IMR-90 (cell line): ENCODE measurements at regions not wholly inside any gene's neighbourhood (a gene's known extent, or its start where the extent isn't known, plus 50 kb on each side); places are given as distances from the start of the nearest gene placed in this dataset.

Source experiments
- ATAC-seq: fragments of 200-7000 bp; cut with Tn5 transposase; 2 replicates; pipeline ENCODE4 v1.9.1; 2020; ENCODE audit warnings: low read depth, mild to moderate bottlenecking, moderate library complexity
- BruUV-seq: library from RNA; stranded (reverse); fragments of 400-500 nt; replicated peaks from 2 replicates; lab custom pipeline; 2021; lab: Mats Ljungman, UMichigan
- CTCF ChIA-PET: fragments of 300-600 bp; formaldehyde crosslinking; extraction: SDS; loops from one replicate; lab custom pipeline; 2021; ENCODE audit warnings: antibody characterized with exemption; lab: Yijun Ruan, JAX
- POLR2A ChIA-PET: fragments of 300-600 bp; sonication (Branson Sonifier 250); formaldehyde crosslinking; loops from one replicate; lab custom pipeline; 2022; ENCODE audit warnings: antibody characterized with exemption; ENCODE audit not compliant: unreplicated experiment; lab: Charles Lee
- DNase-seq: peaks from one replicate; pipeline ENCODE4 v3.0.0; 2013
- H2AFZ ChIP-seq: replicated peaks from 2 replicates; pipeline ENCODE3; 2013; ENCODE audit warnings: low read length, mild to moderate bottlenecking; ENCODE audit not compliant: poor library complexity
- H2AK5ac ChIP-seq: 2 replicates; pipeline ENCODE4 v1.6.1; 2013; ENCODE audit warnings: low read depth, low read length, inconsistent platforms
- H2AK9ac ChIP-seq: replicated peaks from 2 replicates; pipeline ENCODE3; 2013; ENCODE audit warnings: mild to moderate bottlenecking, low read depth, low read length, moderate library complexity; ENCODE audit not compliant: poor library complexity
- H2BK120ac ChIP-seq: 2 replicates; pipeline ENCODE4 v1.6.1; 2013; ENCODE audit warnings: low read depth, low read length, inconsistent platforms
- H2BK15ac ChIP-seq: 3 replicates; pipeline ENCODE4 v1.6.1; 2013; ENCODE audit warnings: low read depth, low read length, inconsistent platforms
- H2BK20ac ChIP-seq: 2 replicates; pipeline ENCODE4 v1.6.1; 2013; ENCODE audit warnings: low read depth, mild to moderate bottlenecking, inconsistent platforms, low read length, moderate library complexity
- H2BK5ac ChIP-seq: 2 replicates; pipeline ENCODE4 v1.6.1; 2013; ENCODE audit warnings: mild to moderate bottlenecking, low read depth, low read length, inconsistent platforms; ENCODE audit not compliant: poor library complexity, severe bottlenecking
- H3K14ac ChIP-seq: replicated peaks from 2 replicates; pipeline ENCODE4 v1.6.1; 2013; ENCODE audit warnings: low read depth, low read length, inconsistent platforms
- H3K18ac ChIP-seq: 2 replicates; pipeline ENCODE4 v1.6.1; 2013; ENCODE audit warnings: low read depth, low read length, control low read depth
- H3K23ac ChIP-seq: 2 replicates; pipeline ENCODE4 v1.6.1; 2013; ENCODE audit warnings: low read depth, low read length, inconsistent platforms
- H3K27ac ChIP-seq: 2 replicates; pipeline ENCODE4 v1.5.1; 2013; ENCODE audit warnings: mild to moderate bottlenecking, control low read depth, low read length; ENCODE audit not compliant: insufficient read depth
- H3K27me3 ChIP-seq: 2 replicates; pipeline ENCODE4 v1.6.1; 2013; ENCODE audit warnings: low read length; ENCODE audit not compliant: control insufficient read depth, insufficient read depth
- H3K36me3 ChIP-seq: 2 replicates; pipeline ENCODE4 v1.6.1; 2013; ENCODE audit warnings: low read length, mixed read lengths; ENCODE audit not compliant: control insufficient read depth, insufficient read depth
- H3K4ac ChIP-seq: 2 replicates; pipeline ENCODE4 v1.6.1; 2013; ENCODE audit warnings: low read depth, low read length, inconsistent platforms
- H3K4me1 ChIP-seq: 2 replicates; pipeline ENCODE4 v1.6.1; 2013; ENCODE audit warnings: low read length, mixed read lengths; ENCODE audit not compliant: control insufficient read depth, insufficient read depth
- H3K4me2 ChIP-seq: 2 replicates; pipeline ENCODE4 v1.6.1; 2013; ENCODE audit warnings: low read depth, mild to moderate bottlenecking, control low read depth, low read length, moderate library complexity
- H3K4me3 ChIP-seq: 2 replicates; pipeline ENCODE4 v1.5.1; 2013; ENCODE audit warnings: low read depth, mild to moderate bottlenecking, control low read depth, low read length, moderate library complexity; ENCODE audit not compliant: insufficient read depth
- H3K56ac ChIP-seq: 2 replicates; pipeline ENCODE4 v1.6.1; 2013; ENCODE audit warnings: low read length, inconsistent platforms; ENCODE audit not compliant: insufficient read depth; ENCODE audit errors: extremely low read depth
- H3K79me1 ChIP-seq, 2 experiments: 2 replicates each; pipeline ENCODE4 v1.6.1; 2013; ENCODE audit warnings: low read length in 2 of 2, inconsistent platforms in 1 of 2, low read depth in 1 of 2
- H3K9ac ChIP-seq: 2 replicates; pipeline ENCODE4 v1.6.1; 2013; ENCODE audit warnings: low read depth, low read length, control low read depth
- H3K9me1 ChIP-seq: 2 replicates; pipeline ENCODE4 v1.6.1; 2013; ENCODE audit warnings: low read length, inconsistent platforms; ENCODE audit not compliant: insufficient read depth
- H3K9me3 ChIP-seq: 2 replicates; pipeline ENCODE4 v1.6.1; 2013; ENCODE audit warnings: low read length; ENCODE audit not compliant: control insufficient read depth, insufficient read depth
- H4K20me1 ChIP-seq: 2 replicates; pipeline ENCODE4 v1.6.1; 2013; ENCODE audit warnings: low read length, inconsistent platforms; ENCODE audit not compliant: insufficient read depth
- H4K5ac ChIP-seq: 2 replicates; pipeline ENCODE4 v1.6.1; 2013; ENCODE audit warnings: mild to moderate bottlenecking, low read depth, low read length, control low read depth
- H4K8ac ChIP-seq, 2 experiments: 2 replicates each; pipeline ENCODE4 v1.6.1; 2013; ENCODE audit warnings: low read depth in 2 of 2, low read length in 2 of 2, control low read depth in 1 of 2, inconsistent platforms in 1 of 2
- H4K91ac ChIP-seq: 2 replicates; pipeline ENCODE4 v1.6.1; 2013; ENCODE audit warnings: low read depth, low read length, inconsistent platforms; ENCODE audit not compliant: insufficient read depth
- BHLHE40 ChIP-seq: fragments of 150-350 bp; IDR thresholded peaks from 2 replicates; pipeline ENCODE4 v1.6.1; 2016; ENCODE audit warnings: mild to moderate bottlenecking, low read depth, low read length
- CHD1 ChIP-seq: IDR thresholded peaks from 2 replicates; pipeline ENCODE4 v1.6.1; 2012; ENCODE audit warnings: low read depth, low read length, improper control_type of control experiment
- CTCF ChIP-seq: conservative IDR thresholded peaks from 2 replicates; pipeline ENCODE4 v1.5.1; 2012; ENCODE audit warnings: mild to moderate bottlenecking, low read depth, low read length, improper control_type of control experiment
- FOS ChIP-seq: fragments of 150-350 bp; IDR thresholded peaks from 2 replicates; pipeline ENCODE4 v1.6.1; 2016; ENCODE audit warnings: low read depth, low read length
- MAFK ChIP-seq: IDR thresholded peaks from 2 replicates; pipeline ENCODE4 v1.6.1; 2012; ENCODE audit warnings: low read depth, low read length, improper control_type of control experiment
- MXI1 ChIP-seq: IDR thresholded peaks from 2 replicates; pipeline ENCODE4 v1.6.1; 2012; ENCODE audit warnings: low read depth, mild to moderate bottlenecking, low read length, moderate library complexity, borderline replicate concordance
- POLR2A ChIP-seq: IDR thresholded peaks from 2 replicates; pipeline ENCODE4 v1.6.1; 2012; ENCODE audit warnings: mild to moderate bottlenecking, low read depth, low read length
- RAD21 ChIP-seq: IDR thresholded peaks from 2 replicates; pipeline ENCODE4 v1.6.1; 2012; ENCODE audit warnings: low read length, improper control_type of control experiment
- RCOR1 ChIP-seq: IDR thresholded peaks from 2 replicates; pipeline ENCODE4 v1.6.1; 2012; ENCODE audit warnings: mild to moderate bottlenecking, low read length, improper control_type of control experiment; ENCODE audit not compliant: insufficient replicate concordance
- RFX5 ChIP-seq: IDR thresholded peaks from 2 replicates; pipeline ENCODE4 v1.8.0; 2012; ENCODE audit warnings: low read depth, mild to moderate bottlenecking, low read length, moderate library complexity
- USF2 ChIP-seq: fragments of 150-350 bp; IDR thresholded peaks from 2 replicates; pipeline ENCODE4 v1.6.1; 2017; ENCODE audit warnings: mild to moderate bottlenecking, antibody characterized with exemption, low read length, low read depth
- WGBS, 2 experiments: methylation state at CpG; one replicate each; pipeline versions ENCODE4 v1.1.5 to v1.1.7; 2013; ENCODE audit warnings: missing lambda C conversion rate in 2 of 2; ENCODE audit not compliant: insufficient read length in 1 of 2; ENCODE audit errors: extremely low coverage in 2 of 2; 5-methylcytosine and 5-hydroxymethylcytosine counted together
- dilution Hi-C: fragments of 300-500 bp; cut with HindIII; formaldehyde crosslinking; loops from one replicate; pipeline ENCODE4 v1.14.3; 2018; ENCODE audit warnings: low sequenced_read_pairs; ENCODE audit not compliant: unreplicated experiment
- in situ Hi-C: fragments of 300-500 bp; cut with MboI; formaldehyde crosslinking; loops from 3 replicates; pipeline ENCODE4 v1.14.3; 2019; ENCODE audit warnings: low sequenced_read_pairs, inconsistent platforms, mixed read lengths
- intact Hi-C: fragments of 100-400 bp; cut with micrococcal nuclease; formaldehyde crosslinking; loops from 2 replicates; pipeline ENCODE4 v1.10.0; 2022

GRCh38 chr2:122816803-122817202 is 1061.4 kb downstream of the TSN start:
- no peak overlapping the region for H3K14ac ChIP-seq
- peaks cover 6% of the 10 kb centered on the region; the same call in 1 of the 2 replicates for H3K9me3 ChIP-seq
- no peak for DNase-seq
- no peak overlapping the region for H3K4ac ChIP-seq
- H2AK9ac ChIP-seq: no peak overlapping the region
- in situ Hi-C loops: no loop called here
- dilution Hi-C loops: no loop called here
- no peaks in the 10 kb centered on the region for H4K20me1 ChIP-seq
- no peak overlapping the region for H3K18ac ChIP-seq
- no peak overlapping the region for H2BK20ac ChIP-seq
- BruUV-seq: no TSS peak
- no peak for TF ChIP-seq RCOR1
- TF ChIP-seq RFX5: no peak
- no peak for TF ChIP-seq CHD1
- TF ChIP-seq RAD21: no peak
- no peak for TF ChIP-seq USF2
- TF ChIP-seq BHLHE40: no peak
- no peak for TF ChIP-seq CTCF
- TF ChIP-seq POLR2A: no peak
- no peak for TF ChIP-seq FOS
- no peak for TF ChIP-seq MXI1
- no peak for TF ChIP-seq MAFK
- ChIA-PET POLR2A (no interaction called here), CTCF (no interaction called here)
- no peak overlapping the region for H4K5ac ChIP-seq
- H4K91ac ChIP-seq: no peak overlapping the region
- no peak for ATAC-seq
- H2BK15ac ChIP-seq: no peak overlapping the region
- no peak overlapping the region for H3K23ac ChIP-seq
- H3K27ac ChIP-seq: no peak overlapping the region
- H3K56ac ChIP-seq: no peak overlapping the region
- H3K36me3 ChIP-seq: no peaks in the 10 kb centered on the region
- H3K4me3 ChIP-seq: no peak overlapping the region
- intact Hi-C loops: no loop called here
- H3K9ac ChIP-seq: no peak overlapping the region
- H2BK120ac ChIP-seq: no peak overlapping the region
- H4K8ac ChIP-seq: no peak overlapping the region
- no peak overlapping the region for H3K4me2 ChIP-seq
- H2BK5ac ChIP-seq: no peak overlapping the region
- H2AFZ ChIP-seq: no peak overlapping the region
- H3K79me1 ChIP-seq: no peaks in the 10 kb centered on the region
- WGBS, 2 experiments: no CpG with 5 or more reads among the region's 3 CpGs
- H2AK5ac ChIP-seq: no peak overlapping the region
- no peaks in the 10 kb centered on the region for H3K9me1 ChIP-seq
- H3K27me3 ChIP-seq: no peaks in the 10 kb centered on the region
- H3K4me1 ChIP-seq: no peaks in the 10 kb centered on the region
